Right atrium auricular region (tissue), 2 donors: ENCODE measurements at regions not wholly inside any gene's neighbourhood (a gene's known extent, or its start where the extent isn't known, plus 50 kb on each side); places are given as distances from the start of the nearest gene placed in this dataset.

ENCODE experiments used
- DNase-seq: peaks from one replicate; pipeline ENCODE4 v3.0.0-alpha.2; 2019; ENCODE audit warnings: low spot score
- H3K27ac ChIP-seq, 2 donors: fragments of 200-600 bp; sonication (generic); 1 replicate in 1 of 2; 2 replicates in 1 of 2; pipeline ENCODE4 v1.5.1; 2016 to 2019
- H3K27me3 ChIP-seq, 2 donors: fragments of 200-600 bp; sonication (generic); one replicate each; pipeline versions ENCODE4 v1.5.1 to v1.6.0; 2017 to 2019
- H3K36me3 ChIP-seq: fragments of 200-600 bp; sonication (generic); one replicate; pipeline ENCODE4 v1.5.1; 2016
- H3K4me1 ChIP-seq, 2 donors: fragments of 200-600 bp; sonication (generic); one replicate each; pipeline versions ENCODE4 v1.5.1 to v1.6.0; 2017 to 2019
- H3K4me3 ChIP-seq, 2 donors: fragments of 200-600 bp; sonication (generic); 1 replicate in 1 of 2; 2 replicates in 1 of 2; pipeline ENCODE4 v1.5.1; 2017 to 2019; ENCODE audit warnings: mild to moderate bottlenecking in 1 of 2, moderate library complexity in 1 of 2
- H3K9me3 ChIP-seq, 2 donors: fragments of 200-600 bp; sonication (generic); one replicate each; pipeline ENCODE4 v1.5.1; 2019
- CTCF ChIP-seq, 2 donors: fragments of 200-600 bp; sonication (generic); IDR thresholded peaks; one replicate each; pipeline ENCODE4 v1.5.1; 2019; ENCODE audit warnings: antibody characterized with exemption in 2 of 2

- Histone ChIP-seq H3K9me3 (no peaks in the 10 kb centered on the region), H3K4me3 (peak overlapping the region; percentile 59 to 86), H3K4me1 (peaks cover 0 to 92% of the 10 kb centered on the region in 2 donors), H3K36me3 (no peaks in the 10 kb centered on the region), H3K27ac (peak overlapping the region; percentile 97 to 99), H3K27me3 (no peaks in the 10 kb centered on the region)
- DNase-seq: peak; percentile 83
- TF ChIP-seq CTCF (IDR thresholded peaks at IDR 0.05): no peak
These were observed 71.9 kb upstream of the PPARA start for GRCh38 chr22:46078241-46079092.

- no peak for DNase-seq
- H3K4me1 ChIP-seq: peaks cover 0 to 98% of the 10 kb centered on the region in 2 donors
- peaks cover 7% of the 10 kb centered on the region for H3K36me3 ChIP-seq
- peak overlapping the region; percentile 97 to 99 for H3K27ac ChIP-seq
- no peak for TF ChIP-seq CTCF (IDR thresholded peaks at IDR 0.05)
- H3K4me3 ChIP-seq: peak overlapping the region; percentile 59 to 86
- no peaks in the 10 kb centered on the region for H3K27me3 ChIP-seq
- H3K9me3 ChIP-seq: no peaks in the 10 kb centered on the region
These were observed 71.0 kb upstream of the PPARA start for GRCh38 chr22:46079093-46079860.

DNA sequence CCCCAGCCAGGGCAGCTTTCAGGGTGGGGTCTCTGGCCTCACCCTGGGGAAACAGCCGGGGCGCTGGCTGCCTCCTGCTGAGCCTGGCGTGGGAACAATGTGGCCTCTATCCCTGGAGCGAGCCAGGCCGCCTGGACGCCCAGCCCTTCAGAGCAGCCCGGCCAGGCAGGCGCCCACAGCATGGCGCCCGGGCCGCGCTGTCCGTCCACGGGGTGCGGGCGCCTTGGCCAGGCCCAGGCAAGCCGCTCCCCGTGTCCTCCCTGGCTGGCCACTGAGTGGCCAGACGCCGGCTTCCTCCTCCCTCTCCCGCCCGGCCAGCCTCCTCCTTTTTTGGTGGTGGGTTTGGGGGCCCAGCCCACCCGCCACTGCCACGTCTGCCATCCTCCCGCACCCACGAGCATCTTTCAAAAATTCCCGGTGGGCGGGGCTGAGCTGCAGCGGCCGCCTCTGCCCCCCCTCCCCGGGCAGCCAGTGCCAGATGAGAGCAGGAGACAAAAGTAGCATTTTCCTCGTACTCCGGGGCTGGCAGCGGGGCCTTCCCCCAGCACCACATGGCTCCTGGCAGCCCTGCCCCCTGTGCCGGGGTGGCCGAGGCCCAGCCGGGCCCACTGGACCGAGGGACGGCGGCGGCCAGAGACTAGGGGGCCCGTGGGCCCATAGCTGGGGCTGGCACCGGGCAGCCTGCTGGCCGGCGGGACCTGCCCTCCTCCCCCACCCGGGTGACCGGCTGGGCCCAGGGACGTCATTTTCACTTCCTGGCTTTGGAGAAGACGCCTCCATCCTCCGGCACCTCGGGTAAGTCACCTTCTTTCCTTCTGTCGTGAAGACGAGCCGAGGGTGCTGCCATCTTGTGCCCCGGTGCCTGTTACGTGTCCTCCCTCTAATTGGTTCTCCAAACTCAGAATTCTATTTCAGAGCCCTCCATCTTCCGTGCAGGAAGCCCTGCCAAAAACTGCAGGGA lies 70.2 kb upstream of the PPARA start:
- no peak for TF ChIP-seq CTCF (IDR thresholded peaks at IDR 0.05)
- Histone ChIP-seq H3K27ac (peak overlapping the region; percentile 97 to 99), H3K4me1 (peaks cover 0 to 98% of the 10 kb centered on the region in 2 donors), H3K9me3 (no peaks in the 10 kb centered on the region), H3K36me3 (peaks cover 9% of the 10 kb centered on the region), H3K27me3 (no peaks in the 10 kb centered on the region), H3K4me3 (peak overlapping the region; percentile 59 to 86)
- peak; percentile 89 for DNase-seq

DNA sequence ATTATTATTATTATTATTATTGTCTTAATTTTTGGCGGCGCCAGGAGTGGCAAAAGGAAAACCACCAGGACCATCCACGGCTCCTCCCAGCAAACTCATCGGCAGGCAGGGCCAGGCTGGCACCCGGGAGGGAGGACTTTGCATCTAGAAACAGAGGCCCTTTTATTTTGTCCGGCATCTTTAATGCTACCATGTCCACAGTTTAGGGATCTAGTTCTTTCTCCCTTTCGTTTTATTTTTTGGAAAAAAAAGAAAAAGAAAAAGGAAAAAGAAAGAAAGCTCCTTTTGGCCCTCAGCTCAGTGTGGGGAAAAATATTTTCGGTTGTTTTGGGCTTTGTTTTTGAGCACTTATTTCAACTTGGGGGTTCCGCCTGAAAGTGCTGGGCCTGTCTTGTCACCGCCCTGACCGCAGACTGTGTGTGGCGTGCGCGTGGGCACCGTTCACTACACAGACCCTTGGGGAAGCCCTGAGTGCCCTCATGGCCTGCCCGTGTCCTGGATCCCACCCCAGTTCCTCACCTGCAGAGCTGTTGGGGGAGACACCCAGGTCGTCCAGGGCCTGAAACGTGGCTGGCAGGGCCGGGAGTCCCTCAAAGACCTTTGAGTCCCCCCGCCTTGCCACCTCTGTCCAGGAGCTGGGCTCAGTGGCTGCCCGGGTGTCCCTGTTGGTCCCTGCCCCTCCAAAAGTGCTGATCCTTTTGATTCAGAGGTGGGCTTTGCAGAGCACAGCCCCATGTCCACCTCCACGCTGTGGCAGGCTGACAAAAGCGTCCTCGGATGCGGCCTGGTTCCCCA lies 69.1 kb upstream of the PPARA start:
- no peak for DNase-seq
- peaks cover 13% of the 10 kb centered on the region for H3K36me3 ChIP-seq
- H3K4me1 ChIP-seq: peaks cover 0 to 98% of the 10 kb centered on the region in 2 donors
- H3K27ac ChIP-seq: peak overlapping the region; percentile 97 to 99
- no peaks in the 10 kb centered on the region for H3K9me3 ChIP-seq
- H3K4me3 ChIP-seq: peak overlapping the region; percentile 59 to 86
- no peaks in the 10 kb centered on the region for H3K27me3 ChIP-seq
- no peak for TF ChIP-seq CTCF (IDR thresholded peaks at IDR 0.05)

DNA sequence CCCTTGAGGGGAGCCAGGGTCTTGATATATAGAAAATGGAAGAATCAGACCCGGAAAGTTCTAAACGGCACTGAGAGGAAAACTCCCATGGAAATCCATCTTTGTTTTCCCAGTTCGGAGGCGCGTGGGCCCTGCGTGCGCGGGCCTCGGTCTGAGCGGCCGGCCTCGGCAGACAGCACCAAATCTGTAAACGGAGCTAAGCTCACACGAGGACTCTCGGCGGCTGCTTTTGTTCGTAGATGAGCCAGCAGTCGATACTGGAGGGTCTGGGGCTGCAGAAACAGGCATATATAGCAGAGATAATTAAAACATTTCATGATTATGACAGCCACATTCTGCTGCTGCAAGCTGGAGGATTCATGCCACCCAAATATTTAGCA lies 68.5 kb upstream of the PPARA start:
- Histone ChIP-seq H3K36me3 (peaks cover 15% of the 10 kb centered on the region), H3K27me3 (no peaks in the 10 kb centered on the region), H3K4me1 (peaks cover 0 to 98% of the 10 kb centered on the region in 2 donors), H3K4me3 (peak overlapping the region; percentile 59 to 86), H3K27ac (peak overlapping the region; percentile 97 to 99), H3K9me3 (no peaks in the 10 kb centered on the region)
- no peak for DNase-seq
- TF ChIP-seq CTCF (IDR thresholded peaks at IDR 0.05): no peak
